Neural cell (in vitro differentiated cells): ENCODE measurements at regions not wholly inside any gene's neighbourhood (a gene's known extent, or its start where the extent isn't known, plus 50 kb on each side); places are given as distances from the start of the nearest gene placed in this dataset.

Source experiments
- H2AFZ ChIP-seq: fragments of 200-600, 300-800 bp; sonication (generic), shearing (Covaris generic); 2 replicates; pipeline ENCODE4 v1.6.0; 2014; ENCODE audit warnings: low read depth, mild to moderate bottlenecking, antibody characterized with exemption, low read length, moderate library complexity
- H3F3A ChIP-seq: fragments of 200-600 bp; shearing (Covaris generic); 2 replicates; pipeline ENCODE4 v1.6.1; 2016; ENCODE audit warnings: mild to moderate bottlenecking, moderate library complexity, mixed read lengths, antibody characterized with exemption, low read length; ENCODE audit not compliant: insufficient read depth, poor library complexity, severe bottlenecking
- H3K27ac ChIP-seq: fragments of 200-600, 300-800 bp; sonication (generic), shearing (Covaris generic); 2 replicates; pipeline ENCODE4 v1.5.1; 2014; ENCODE audit warnings: mild to moderate bottlenecking, low read length, moderate library complexity
- H3K27me3 ChIP-seq: fragments of 300-800, 200-600 bp; sonication (generic), shearing (Covaris generic); 2 replicates; pipeline ENCODE4 v1.6.0; 2014; ENCODE audit warnings: mild to moderate bottlenecking, low read depth, low read length, moderate library complexity; ENCODE audit not compliant: insufficient read depth
- H3K36me3 ChIP-seq: fragments of 300-800, 200-600 bp; sonication (generic), shearing (Covaris generic); 2 replicates; pipeline ENCODE4 v1.5.1; 2014; ENCODE audit warnings: mild to moderate bottlenecking, antibody characterized with exemption, low read length, moderate library complexity; ENCODE audit not compliant: insufficient read depth
- H3K4me2 ChIP-seq: fragments of 300-800, 200-600 bp; sonication (generic), shearing (Covaris generic); 2 replicates; pipeline ENCODE4 v1.6.0; 2014; ENCODE audit warnings: mild to moderate bottlenecking, low read length
- H3K4me3 ChIP-seq: fragments of 300-800, 200-600 bp; sonication (generic), shearing (Covaris generic); 2 replicates; pipeline ENCODE4 v1.5.1; 2014; ENCODE audit warnings: mild to moderate bottlenecking, low read length, moderate library complexity
- H3K79me2 ChIP-seq: fragments of 200-600 bp; shearing (Covaris generic); replicated peaks from 2 replicates; pipeline ENCODE4 v1.6.0; 2014; ENCODE audit warnings: mild to moderate bottlenecking, low read length, moderate library complexity; ENCODE audit not compliant: insufficient read depth
- H3K9ac ChIP-seq: fragments of 300-800, 200-600 bp; sonication (generic), shearing (Covaris generic); 2 replicates; pipeline ENCODE4 v1.6.1; 2016; ENCODE audit warnings: mild to moderate bottlenecking, low read length, mixed read lengths
- H3K9me2 ChIP-seq: fragments of 200-600 bp; shearing (Covaris generic); 2 replicates; pipeline ENCODE4 v1.6.1; 2016; ENCODE audit warnings: mild to moderate bottlenecking, low read length, mixed read lengths; ENCODE audit not compliant: insufficient read depth
- H3K9me3 ChIP-seq: fragments of 200-600, 300-800 bp; sonication (generic), shearing (Covaris generic); 2 replicates; pipeline ENCODE4 v1.6.1; 2016; ENCODE audit warnings: mild to moderate bottlenecking, mixed run types, low read length, moderate library complexity, mixed read lengths
- H4K20me1 ChIP-seq: fragments of 200-600 bp; shearing (Covaris generic); 2 replicates; pipeline ENCODE4 v1.6.1; 2016; ENCODE audit warnings: mild to moderate bottlenecking, mixed run types; ENCODE audit not compliant: insufficient read depth
- EP300 ChIP-seq: fragments of 450-650 bp; conservative IDR thresholded peaks from 2 replicates; pipeline ENCODE4 v1.6.1; 2014; ENCODE audit warnings: antibody characterized with exemption, mild to moderate bottlenecking, moderate library complexity; ENCODE audit not compliant: poor library complexity, severe bottlenecking
- EZH2 ChIP-seq: fragments of 200-600, 300-800 bp; shearing (Covaris generic), sonication (generic); IDR thresholded peaks from 2 replicates; pipeline ENCODE4 v1.6.1; 2014; ENCODE audit warnings: antibody characterized with exemption, low read length, borderline replicate concordance, mild to moderate bottlenecking; ENCODE audit not compliant: insufficient read depth, poor library complexity, severe bottlenecking
- MXI1 ChIP-seq: fragments of 450-650 bp; conservative IDR thresholded peaks from 2 replicates; pipeline ENCODE4 v1.6.1; 2014; ENCODE audit warnings: antibody characterized with exemption, mild to moderate bottlenecking; ENCODE audit not compliant: poor library complexity, severe bottlenecking
- POLR2AphosphoS5 ChIP-seq: IDR thresholded peaks from 2 replicates; pipeline ENCODE4 v1.6.1; 2012
- RAD21 ChIP-seq: fragments of 450-650 bp; conservative IDR thresholded peaks from 2 replicates; pipeline ENCODE4 v1.6.1; 2014; ENCODE audit warnings: antibody characterized with exemption, mild to moderate bottlenecking, moderate library complexity
- SMC3 ChIP-seq: fragments of 450-650 bp; conservative IDR thresholded peaks from 2 replicates; pipeline ENCODE4 v1.6.1; 2014; ENCODE audit warnings: antibody characterized with exemption, mild to moderate bottlenecking, moderate library complexity; ENCODE audit not compliant: poor library complexity
- TAF1 ChIP-seq: IDR thresholded peaks from 2 replicates; pipeline ENCODE4 v1.6.1; 2012; ENCODE audit warnings: low read depth
- TF ChIP-seq, protein P1 (sequence below): fragments of 450-650 bp; IDR thresholded peaks from 2 replicates; pipeline ENCODE4 v1.5.1; 2014; ENCODE audit warnings: antibody characterized with exemption, mild to moderate bottlenecking, moderate library complexity; ENCODE audit not compliant: poor library complexity, severe bottlenecking
- TF ChIP-seq, protein P2 (sequence below): IDR thresholded peaks from 2 replicates; pipeline ENCODE4 v1.6.1; 2012; ENCODE audit warnings: borderline replicate concordance

DNA sequence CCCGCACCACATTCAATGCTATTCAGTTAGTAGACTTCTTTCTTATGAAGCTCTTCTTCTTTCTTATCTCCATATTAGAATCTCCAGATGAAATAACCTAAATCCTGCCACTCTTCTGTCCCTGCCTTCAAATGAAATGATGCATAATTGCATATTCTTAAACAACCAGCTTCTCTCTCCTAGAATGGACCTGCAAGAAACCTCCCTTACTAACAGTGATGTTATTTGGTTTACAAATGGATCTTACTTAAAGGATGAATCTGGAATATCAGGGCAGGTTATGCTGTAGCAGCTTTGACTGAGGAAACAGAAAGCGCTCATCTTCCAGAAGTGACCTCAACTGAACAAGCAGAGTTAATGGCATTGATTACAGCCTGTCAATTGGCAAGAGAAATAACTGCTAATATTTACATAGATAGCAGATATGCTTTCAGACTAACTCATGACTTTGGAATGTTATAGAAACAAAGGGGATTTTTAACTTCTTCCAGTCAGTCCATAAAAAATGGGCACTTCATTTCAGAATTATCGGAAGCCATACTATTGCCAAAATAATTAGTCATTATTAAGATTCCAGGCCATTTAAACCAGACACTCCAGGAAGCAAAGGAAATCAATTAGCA lies 755.7 kb upstream of the HS6ST1 start:
- no peaks in the 10 kb centered on the region for H3K9me3 ChIP-seq
- no peak overlapping the region for H3K9ac ChIP-seq
- no peaks in the 10 kb centered on the region for H3K27me3 ChIP-seq
- no peak overlapping the region for H3K4me2 ChIP-seq
- H2AFZ ChIP-seq = no peak overlapping the region
- H3K9me2 ChIP-seq = no peaks in the 10 kb centered on the region
- no peak overlapping the region for H3K27ac ChIP-seq
- H3K36me3 ChIP-seq = no peaks in the 10 kb centered on the region
- no peak for TF ChIP-seq MXI1
- TF ChIP-seq POLR2AphosphoS5 = no peak
- TF ChIP-seq, protein P1, sequence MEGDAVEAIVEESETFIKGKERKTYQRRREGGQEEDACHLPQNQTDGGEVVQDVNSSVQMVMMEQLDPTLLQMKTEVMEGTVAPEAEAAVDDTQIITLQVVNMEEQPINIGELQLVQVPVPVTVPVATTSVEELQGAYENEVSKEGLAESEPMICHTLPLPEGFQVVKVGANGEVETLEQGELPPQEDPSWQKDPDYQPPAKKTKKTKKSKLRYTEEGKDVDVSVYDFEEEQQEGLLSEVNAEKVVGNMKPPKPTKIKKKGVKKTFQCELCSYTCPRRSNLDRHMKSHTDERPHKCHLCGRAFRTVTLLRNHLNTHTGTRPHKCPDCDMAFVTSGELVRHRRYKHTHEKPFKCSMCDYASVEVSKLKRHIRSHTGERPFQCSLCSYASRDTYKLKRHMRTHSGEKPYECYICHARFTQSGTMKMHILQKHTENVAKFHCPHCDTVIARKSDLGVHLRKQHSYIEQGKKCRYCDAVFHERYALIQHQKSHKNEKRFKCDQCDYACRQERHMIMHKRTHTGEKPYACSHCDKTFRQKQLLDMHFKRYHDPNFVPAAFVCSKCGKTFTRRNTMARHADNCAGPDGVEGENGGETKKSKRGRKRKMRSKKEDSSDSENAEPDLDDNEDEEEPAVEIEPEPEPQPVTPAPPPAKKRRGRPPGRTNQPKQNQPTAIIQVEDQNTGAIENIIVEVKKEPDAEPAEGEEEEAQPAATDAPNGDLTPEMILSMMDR = no peak
- TF ChIP-seq EP300 = no peak
- no peak for TF ChIP-seq TAF1
- TF ChIP-seq, protein P2, sequence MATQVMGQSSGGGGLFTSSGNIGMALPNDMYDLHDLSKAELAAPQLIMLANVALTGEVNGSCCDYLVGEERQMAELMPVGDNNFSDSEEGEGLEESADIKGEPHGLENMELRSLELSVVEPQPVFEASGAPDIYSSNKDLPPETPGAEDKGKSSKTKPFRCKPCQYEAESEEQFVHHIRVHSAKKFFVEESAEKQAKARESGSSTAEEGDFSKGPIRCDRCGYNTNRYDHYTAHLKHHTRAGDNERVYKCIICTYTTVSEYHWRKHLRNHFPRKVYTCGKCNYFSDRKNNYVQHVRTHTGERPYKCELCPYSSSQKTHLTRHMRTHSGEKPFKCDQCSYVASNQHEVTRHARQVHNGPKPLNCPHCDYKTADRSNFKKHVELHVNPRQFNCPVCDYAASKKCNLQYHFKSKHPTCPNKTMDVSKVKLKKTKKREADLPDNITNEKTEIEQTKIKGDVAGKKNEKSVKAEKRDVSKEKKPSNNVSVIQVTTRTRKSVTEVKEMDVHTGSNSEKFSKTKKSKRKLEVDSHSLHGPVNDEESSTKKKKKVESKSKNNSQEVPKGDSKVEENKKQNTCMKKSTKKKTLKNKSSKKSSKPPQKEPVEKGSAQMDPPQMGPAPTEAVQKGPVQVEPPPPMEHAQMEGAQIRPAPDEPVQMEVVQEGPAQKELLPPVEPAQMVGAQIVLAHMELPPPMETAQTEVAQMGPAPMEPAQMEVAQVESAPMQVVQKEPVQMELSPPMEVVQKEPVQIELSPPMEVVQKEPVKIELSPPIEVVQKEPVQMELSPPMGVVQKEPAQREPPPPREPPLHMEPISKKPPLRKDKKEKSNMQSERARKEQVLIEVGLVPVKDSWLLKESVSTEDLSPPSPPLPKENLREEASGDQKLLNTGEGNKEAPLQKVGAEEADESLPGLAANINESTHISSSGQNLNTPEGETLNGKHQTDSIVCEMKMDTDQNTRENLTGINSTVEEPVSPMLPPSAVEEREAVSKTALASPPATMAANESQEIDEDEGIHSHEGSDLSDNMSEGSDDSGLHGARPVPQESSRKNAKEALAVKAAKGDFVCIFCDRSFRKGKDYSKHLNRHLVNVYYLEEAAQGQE = no peak
- TF ChIP-seq EZH2 = no peak
- TF ChIP-seq SMC3 = no peak
- no peak for TF ChIP-seq RAD21
- no peaks in the 10 kb centered on the region for H4K20me1 ChIP-seq
- no peaks in the 10 kb centered on the region for H3K79me2 ChIP-seq
- H3F3A ChIP-seq = no peaks in the 10 kb centered on the region
- H3K4me3 ChIP-seq = no peak overlapping the region

DNA sequence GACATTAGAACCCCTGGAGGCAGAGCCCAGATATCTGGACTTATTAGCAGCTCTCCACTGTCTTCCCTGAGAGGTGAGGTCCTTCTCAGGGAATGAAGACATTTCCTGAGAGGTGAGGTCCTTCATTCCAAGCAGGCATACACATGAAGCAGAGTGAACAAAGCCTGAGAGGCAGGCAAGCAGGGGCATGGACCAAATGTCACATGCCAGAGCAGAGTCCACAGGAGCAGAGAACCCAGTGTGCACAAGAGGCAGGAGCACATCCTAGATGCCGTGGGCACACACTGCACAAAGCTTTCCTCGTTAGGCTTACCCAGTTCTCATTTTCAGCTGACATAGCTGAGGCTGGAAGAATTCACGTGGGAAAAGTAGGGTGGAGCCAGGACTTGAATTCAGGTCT lies 759.9 kb upstream of the HS6ST1 start:
- no peaks in the 10 kb centered on the region for H3K9me2 ChIP-seq
- H3K36me3 ChIP-seq = no peaks in the 10 kb centered on the region
- no peaks in the 10 kb centered on the region for H3F3A ChIP-seq
- H3K9ac ChIP-seq = no peak overlapping the region
- H3K27ac ChIP-seq = no peak overlapping the region
- no peaks in the 10 kb centered on the region for H4K20me1 ChIP-seq
- TF ChIP-seq, protein P2 = no peak
- TF ChIP-seq MXI1 (no peak), POLR2AphosphoS5 (no peak), SMC3 (no peak), TAF1 (no peak), EP300 (no peak), EZH2 (no peak), RAD21 (no peak)
- TF ChIP-seq, protein P1 = no peak
- H3K4me3 ChIP-seq = no peak overlapping the region
- no peaks in the 10 kb centered on the region for H3K9me3 ChIP-seq
- H2AFZ ChIP-seq = no peak overlapping the region
- H3K4me2 ChIP-seq = no peak overlapping the region
- H3K79me2 ChIP-seq = no peaks in the 10 kb centered on the region
- no peaks in the 10 kb centered on the region for H3K27me3 ChIP-seq
